Esophagus muscularis mucosa (tissue), 4 donors: ENCODE measurements at regions not wholly inside any gene's neighbourhood (a gene's known extent, or its start where the extent isn't known, plus 50 kb on each side); places are given as distances from the start of the nearest gene placed in this dataset.

Experiments
- EP300 ChIP-seq: sonication (generic); formaldehyde crosslinking; IDR thresholded peaks from one replicate; pipeline ENCODE4 v1.6.1; 2017; ENCODE audit warnings: antibody characterized with exemption
- POLR2A ChIP-seq: fragments of 450-650 bp; IDR thresholded peaks from one replicate; pipeline ENCODE4 v1.6.1; 2017; ENCODE audit warnings: antibody characterized with exemption, moderate library complexity, mild to moderate bottlenecking, low read depth
- POLR2AphosphoS5 ChIP-seq, 2 donors: sonication (generic); formaldehyde crosslinking; IDR thresholded peaks; one replicate each; pipeline ENCODE4 v1.6.1; 2017; ENCODE audit warnings: antibody characterized with exemption in 2 of 2
- TF ChIP-seq, protein P1 (sequence below), 3 experiments: fragments of 200-600 bp in 2 of 3; fragments of 450-650 bp in 1 of 3; sonication (generic) in 2 of 3; IDR thresholded peaks; one replicate each; pipeline ENCODE4 v1.5.1; 2017 to 2019; ENCODE audit warnings: antibody characterized with exemption in 3 of 3, mild to moderate bottlenecking in 2 of 3, moderate library complexity in 1 of 3

DNA sequence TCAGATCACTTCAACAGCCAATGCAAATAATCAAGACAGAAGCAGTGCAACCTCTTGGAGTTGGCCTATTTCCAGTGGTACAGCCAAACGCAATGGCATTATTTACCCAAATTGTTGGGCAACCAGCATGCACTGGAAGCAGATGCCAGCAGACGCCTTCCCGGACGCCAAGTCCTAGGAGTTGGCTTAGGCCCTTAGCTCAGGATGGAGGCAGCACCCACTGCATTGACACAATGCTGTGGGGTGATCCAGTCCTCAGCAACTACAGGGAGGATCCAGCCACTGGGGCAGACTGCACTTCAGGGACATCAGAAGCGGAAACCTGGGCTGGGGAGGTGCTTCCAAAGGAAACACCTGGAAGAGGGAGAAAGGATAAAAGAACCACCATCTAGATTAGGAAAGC lies 290.4 kb downstream of the FAM43A start:
- TF ChIP-seq, protein P1, sequence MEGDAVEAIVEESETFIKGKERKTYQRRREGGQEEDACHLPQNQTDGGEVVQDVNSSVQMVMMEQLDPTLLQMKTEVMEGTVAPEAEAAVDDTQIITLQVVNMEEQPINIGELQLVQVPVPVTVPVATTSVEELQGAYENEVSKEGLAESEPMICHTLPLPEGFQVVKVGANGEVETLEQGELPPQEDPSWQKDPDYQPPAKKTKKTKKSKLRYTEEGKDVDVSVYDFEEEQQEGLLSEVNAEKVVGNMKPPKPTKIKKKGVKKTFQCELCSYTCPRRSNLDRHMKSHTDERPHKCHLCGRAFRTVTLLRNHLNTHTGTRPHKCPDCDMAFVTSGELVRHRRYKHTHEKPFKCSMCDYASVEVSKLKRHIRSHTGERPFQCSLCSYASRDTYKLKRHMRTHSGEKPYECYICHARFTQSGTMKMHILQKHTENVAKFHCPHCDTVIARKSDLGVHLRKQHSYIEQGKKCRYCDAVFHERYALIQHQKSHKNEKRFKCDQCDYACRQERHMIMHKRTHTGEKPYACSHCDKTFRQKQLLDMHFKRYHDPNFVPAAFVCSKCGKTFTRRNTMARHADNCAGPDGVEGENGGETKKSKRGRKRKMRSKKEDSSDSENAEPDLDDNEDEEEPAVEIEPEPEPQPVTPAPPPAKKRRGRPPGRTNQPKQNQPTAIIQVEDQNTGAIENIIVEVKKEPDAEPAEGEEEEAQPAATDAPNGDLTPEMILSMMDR (IDR thresholded peaks at IDR 0.05) = no peak
- TF ChIP-seq EP300 (no peak), POLR2AphosphoS5 (IDR thresholded peaks at IDR 0.05) (no peak), POLR2A (no peak)
